KOPT-K1 (cell line): ENCODE measurements at regions not wholly inside any gene's neighbourhood (a gene's known extent, or its start where the extent isn't known, plus 50 kb on each side); places are given as distances from the start of the nearest gene placed in this dataset.

ENCODE experiments used
- H3K27ac ChIP-seq: fragments of 200-600 bp; sonication (generic); 2 replicates; pipeline ENCODE4 v1.5.1; 2016; ENCODE audit warnings: antibody characterized with exemption, mild to moderate bottlenecking, low read depth, low read length; ENCODE audit not compliant: poor library complexity, severe bottlenecking
- H3K36me3 ChIP-seq: fragments of 200-600 bp; sonication (generic); 2 replicates; pipeline ENCODE4 v1.5.1; 2017; ENCODE audit warnings: antibody characterized with exemption, mild to moderate bottlenecking, low read length, moderate library complexity; ENCODE audit not compliant: insufficient read depth
- H3K9me3 ChIP-seq: fragments of 200-600 bp; sonication (generic); 2 replicates; pipeline ENCODE4 v1.5.1; 2017; ENCODE audit warnings: antibody characterized with exemption, low read length, mild to moderate bottlenecking; ENCODE audit not compliant: insufficient read depth, poor library complexity, severe bottlenecking

GRCh38 chr2:198950803-198951202, 506.9 kb downstream of the SATB2 start:
- Histone ChIP-seq H3K9me3 (no peaks in the 10 kb centered on the region), H3K36me3 (no peaks in the 10 kb centered on the region), H3K27ac (no peak overlapping the region)

DNA sequence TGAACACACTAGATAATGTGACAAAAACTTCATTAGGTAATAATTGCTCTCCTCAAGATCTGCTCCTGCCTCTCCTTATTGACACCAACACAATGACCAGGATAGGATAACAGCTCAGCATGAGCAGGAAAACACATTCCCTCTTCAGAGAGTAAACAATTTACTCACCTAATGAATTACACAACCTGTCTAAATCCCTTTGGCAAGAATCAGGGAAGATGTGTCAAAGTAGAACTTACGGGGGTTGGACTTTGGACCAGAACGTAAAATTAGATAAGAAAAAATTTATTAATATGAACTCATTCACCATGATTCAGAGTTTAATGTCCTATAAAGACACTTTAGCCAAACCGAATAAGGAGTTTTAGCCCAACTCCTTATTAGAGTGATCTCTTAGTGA, 512.2 kb downstream of the SATB2 start:
- Histone ChIP-seq H3K36me3 (no peaks in the 10 kb centered on the region), H3K9me3 (no peaks in the 10 kb centered on the region), H3K27ac (no peak overlapping the region)

GRCh38 chr2:198930170-198930569, 527.6 kb downstream of the SATB2 start:
- H3K27ac ChIP-seq: no peak overlapping the region
- no peaks in the 10 kb centered on the region for H3K9me3 ChIP-seq
- no peaks in the 10 kb centered on the region for H3K36me3 ChIP-seq

DNA sequence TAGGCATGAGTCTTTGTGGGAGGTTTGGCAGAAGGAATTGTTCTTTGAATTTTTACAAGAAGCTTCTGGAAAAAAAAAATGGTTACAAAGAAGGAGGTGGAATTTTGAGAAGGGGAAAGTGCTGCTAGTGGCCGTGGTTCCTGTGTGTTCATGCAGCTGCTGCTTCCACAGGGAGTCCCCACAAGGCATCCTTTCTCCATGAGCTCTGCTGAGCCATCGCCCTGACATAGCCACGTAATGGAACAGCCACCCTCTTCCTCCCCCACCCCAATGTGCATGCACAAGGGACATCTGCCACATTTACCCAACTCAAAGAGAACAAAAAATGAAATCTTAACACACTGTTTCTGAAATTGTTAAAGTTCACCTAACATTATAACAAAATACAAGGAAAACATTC, 529.7 kb downstream of the SATB2 start:
- Histone ChIP-seq H3K27ac (no peak overlapping the region), H3K36me3 (no peaks in the 10 kb centered on the region), H3K9me3 (no peaks in the 10 kb centered on the region)

DNA sequence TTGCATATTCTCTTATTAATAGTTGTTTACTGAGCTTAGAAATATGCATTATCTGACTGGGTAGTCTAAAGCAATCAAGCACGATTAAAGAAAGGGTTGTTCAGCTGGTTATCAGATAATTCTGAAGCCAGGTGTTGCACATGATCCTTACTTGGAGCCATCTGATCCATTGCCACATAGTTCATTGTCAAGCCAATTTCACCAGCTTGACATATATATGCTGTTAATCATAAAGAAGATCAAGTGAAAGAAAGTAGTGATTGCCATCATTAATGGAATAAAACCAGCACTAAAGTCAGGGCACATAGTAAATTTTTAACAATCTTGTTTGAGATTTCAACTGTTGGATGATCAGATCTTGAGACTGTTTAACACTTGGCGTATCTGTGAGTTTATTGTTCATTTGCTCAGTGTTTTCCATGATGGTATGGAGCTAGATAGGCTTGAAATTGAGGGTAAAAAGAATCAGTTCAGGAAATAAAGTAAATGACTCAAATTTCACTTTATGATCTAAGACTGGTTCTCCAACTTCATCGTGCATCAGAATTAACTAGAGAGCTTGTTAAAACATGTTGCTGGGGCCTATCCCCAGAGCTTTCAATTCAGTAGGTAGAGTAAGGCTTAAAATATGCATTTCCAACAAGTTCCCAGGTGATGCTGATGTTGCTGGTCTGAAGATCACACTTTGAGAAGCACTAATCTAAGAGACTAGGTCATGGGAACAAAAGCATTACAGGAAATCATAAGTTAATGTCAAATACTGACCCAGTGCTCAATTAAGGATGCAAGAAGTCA, 539.6 kb downstream of the SATB2 start:
- Histone ChIP-seq H3K9me3 (no peaks in the 10 kb centered on the region), H3K27ac (no peak overlapping the region), H3K36me3 (no peaks in the 10 kb centered on the region)

- H3K36me3 ChIP-seq: no peaks in the 10 kb centered on the region
- no peak overlapping the region for H3K27ac ChIP-seq
- H3K9me3 ChIP-seq: no peaks in the 10 kb centered on the region
These were observed 540.5 kb downstream of the SATB2 start for GRCh38 chr2:198917275-198917674.

- no peak overlapping the region for H3K27ac ChIP-seq
- H3K9me3 ChIP-seq: no peaks in the 10 kb centered on the region
These were observed 541.1 kb downstream of the SATB2 start for GRCh38 chr2:198916548-198917080.

GRCh38 chr2:198913394-198914152, 544.2 kb downstream of the SATB2 start:
- Histone ChIP-seq H3K9me3 (no peaks in the 10 kb centered on the region), H3K36me3 (no peaks in the 10 kb centered on the region), H3K27ac (no peak overlapping the region)

More at GRCh38 chr2:198916548-198917080, 541.1 kb downstream of the SATB2 start:
- H3K36me3 ChIP-seq: no peaks in the 10 kb centered on the region

DNA sequence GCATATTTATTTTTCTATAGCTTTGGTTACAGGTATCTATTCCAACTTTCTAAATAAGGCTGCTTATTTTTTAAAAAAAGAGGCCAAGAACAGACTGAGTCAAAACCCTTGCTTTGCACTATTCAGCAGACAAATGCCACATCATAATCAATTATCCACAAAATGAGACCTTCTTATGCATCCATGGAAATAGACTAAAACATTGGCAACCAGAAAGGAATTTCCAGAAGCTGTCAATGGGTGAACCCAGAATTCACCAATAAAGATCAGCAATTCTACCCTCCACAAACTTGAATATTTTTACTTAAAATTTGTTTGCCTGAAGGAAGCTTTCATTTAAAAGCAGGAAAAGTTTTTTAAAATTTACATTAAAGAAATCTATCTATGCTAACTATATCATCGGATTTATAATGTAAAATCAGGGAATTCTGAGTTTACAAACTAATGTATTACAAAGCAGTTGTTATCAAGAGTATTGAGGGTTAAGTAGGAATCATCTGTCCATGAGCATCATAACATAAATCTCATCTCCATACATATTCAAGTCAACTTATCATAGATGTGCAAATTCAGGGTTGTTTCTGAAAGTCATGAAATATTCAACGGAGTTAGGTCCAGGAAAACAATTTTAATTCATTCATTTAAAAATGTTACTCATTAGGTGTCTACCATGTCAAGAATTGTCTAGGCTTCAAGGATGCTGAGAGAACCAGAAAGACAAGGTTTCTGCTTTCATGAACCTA, 548.0 kb downstream of the SATB2 start:
- Histone ChIP-seq H3K36me3 (no peaks in the 10 kb centered on the region), H3K9me3 (no peaks in the 10 kb centered on the region), H3K27ac (no peak overlapping the region)

GRCh38 chr2:198905881-198906612, 551.7 kb downstream of the SATB2 start:
- H3K27ac ChIP-seq: no peak overlapping the region
- no peaks in the 10 kb centered on the region for H3K36me3 ChIP-seq
- H3K9me3 ChIP-seq: no peaks in the 10 kb centered on the region

GRCh38 chr2:198901894-198902293, 555.8 kb downstream of the SATB2 start:
- H3K27ac ChIP-seq: no peak overlapping the region
- no peaks in the 10 kb centered on the region for H3K36me3 ChIP-seq
- H3K9me3 ChIP-seq: no peaks in the 10 kb centered on the region

DNA sequence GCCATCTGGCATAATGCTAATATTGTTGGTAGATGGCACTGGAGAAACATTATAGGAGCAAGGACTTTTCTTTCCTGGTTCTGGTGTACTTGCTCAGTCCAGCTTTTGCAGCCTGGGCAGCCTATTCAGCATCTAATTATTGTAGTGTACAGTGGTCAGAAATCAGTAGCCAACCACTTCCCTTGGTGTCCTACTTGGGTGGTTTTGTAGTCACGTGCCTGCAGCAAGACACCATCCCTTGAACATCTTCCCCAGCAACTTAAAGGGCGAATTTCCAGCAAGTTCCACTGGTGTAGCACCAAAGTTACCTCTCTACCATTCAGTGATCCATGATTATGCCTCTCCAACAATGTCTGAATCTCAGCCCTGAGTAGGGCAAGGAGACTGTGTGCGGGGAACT, 557.6 kb downstream of the SATB2 start:
- Histone ChIP-seq H3K27ac (no peak overlapping the region), H3K36me3 (no peaks in the 10 kb centered on the region), H3K9me3 (no peaks in the 10 kb centered on the region)

- H3K27ac ChIP-seq: no peak overlapping the region
- H3K36me3 ChIP-seq: no peaks in the 10 kb centered on the region
- H3K9me3 ChIP-seq: no peaks in the 10 kb centered on the region
These were observed 567.2 kb downstream of the SATB2 start for GRCh38 chr2:198890490-198890889.

DNA sequence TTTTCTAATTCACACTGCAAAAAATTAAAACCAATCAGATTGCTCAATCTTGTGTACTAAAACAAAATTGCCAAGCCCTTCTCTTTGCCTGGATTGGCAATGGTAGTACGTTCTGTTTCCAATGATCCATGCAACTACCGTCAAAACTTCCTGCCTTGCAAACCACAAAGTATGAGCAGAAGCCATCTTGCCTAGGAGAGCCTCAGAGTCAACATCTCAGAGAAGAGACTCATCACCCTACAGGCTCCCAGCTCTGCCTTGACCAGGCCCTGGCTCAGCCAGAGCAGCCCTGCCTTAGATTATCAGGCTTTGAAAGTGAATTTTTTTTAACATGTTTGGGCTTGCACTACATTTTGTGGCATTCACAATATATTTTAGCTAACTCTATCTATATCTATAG, 574.1 kb downstream of the SATB2 start:
- Histone ChIP-seq H3K36me3 (no peaks in the 10 kb centered on the region), H3K9me3 (no peaks in the 10 kb centered on the region), H3K27ac (no peak overlapping the region)
